GM23248 (cell line): ENCODE measurements at regions not wholly inside any gene's neighbourhood (a gene's known extent, or its start where the extent isn't known, plus 50 kb on each side); places are given as distances from the start of the nearest gene placed in this dataset.

Source experiments
- EZH2 ChIP-seq: fragments of 200-600 bp; sonication (generic); IDR thresholded peaks from 2 replicates; pipeline ENCODE4 v1.6.1; 2018; ENCODE audit warnings: antibody characterized with exemption, mild to moderate bottlenecking; ENCODE audit not compliant: insufficient read depth, poor library complexity, severe bottlenecking
- EZH2phosphoT487 ChIP-seq: fragments of 200-600 bp; sonication (generic); IDR thresholded peaks from 2 replicates; pipeline ENCODE4 v1.6.1; 2018; ENCODE audit warnings: antibody characterized with exemption, moderate library complexity, mild to moderate bottlenecking, low read depth; ENCODE audit not compliant: insufficient read depth

DNA sequence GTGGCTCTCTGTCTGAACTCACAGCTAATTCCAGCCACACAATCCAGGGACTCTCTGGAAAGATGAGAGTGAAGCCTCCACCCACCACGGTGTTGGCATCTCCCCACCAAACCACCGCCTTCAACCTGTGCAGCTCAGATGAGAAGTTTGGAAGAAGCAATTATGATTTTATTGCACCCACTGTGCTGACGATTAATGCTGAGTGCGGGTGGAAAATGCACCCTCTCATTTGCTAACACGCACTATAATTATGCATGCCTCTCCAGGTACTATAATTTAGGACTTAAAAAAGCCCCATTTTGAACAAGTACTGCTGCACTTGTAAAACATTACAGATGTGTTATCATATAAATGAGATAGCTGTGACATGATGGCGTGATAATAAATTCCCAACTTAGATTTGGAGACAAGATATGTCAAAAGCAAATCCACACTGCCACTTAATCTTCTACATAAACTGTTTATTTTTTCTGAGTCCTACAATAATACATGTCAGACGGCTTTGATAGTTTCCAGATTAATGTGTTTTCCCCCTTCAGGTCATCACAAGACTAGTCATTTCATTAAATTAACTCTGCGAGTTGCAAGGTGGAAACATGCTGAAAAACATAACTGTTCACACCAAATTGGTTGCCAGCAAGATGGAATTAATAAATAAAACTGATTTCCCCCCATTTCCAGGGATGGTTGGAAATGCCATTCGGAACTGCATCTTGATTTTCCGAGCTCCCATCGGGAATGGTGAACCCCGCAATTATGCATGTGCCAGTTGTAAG is 466.5 kb upstream of the MAF start:
- TF ChIP-seq EZH2 (no peak), EZH2phosphoT487 (no peak)
